SK-N-SH treated with all-trans-retinoic acid at 6 μM for 48 hours (cell line): ENCODE measurements at regions not wholly inside any gene's neighbourhood (a gene's known extent, or its start where the extent isn't known, plus 50 kb on each side); places are given as distances from the start of the nearest gene placed in this dataset.

ENCODE experiments used
- ATAC-seq: fragments of 200-7000 bp; cut with Tn5 transposase; 3 replicates; pipeline ENCODE4 v1.9.1; 2020; ENCODE audit warnings: mild to moderate bottlenecking, moderate library complexity
- ARNTL ChIP-seq: fragments of 450-650 bp; formaldehyde crosslinking; IDR thresholded peaks from 2 replicates; pipeline ENCODE4 v1.5.0; 2020; ENCODE audit warnings: low read depth, mild to moderate bottlenecking, moderate library complexity, borderline replicate concordance
- BACH2 ChIP-seq: fragments of 250-450 bp; sonication (Bioruptor Pico); IDR thresholded peaks from 2 replicates; pipeline ENCODE4 v1.9.0; 2021; ENCODE audit warnings: mild to moderate bottlenecking, borderline replicate concordance
- CSDC2 ChIP-seq: fragments of 250-450 bp; sonication (Bioruptor Pico); IDR thresholded peaks from 2 replicates; pipeline ENCODE4 v1.5.0; 2020; ENCODE audit warnings: mild to moderate bottlenecking, moderate library complexity
- ESRRG ChIP-seq: fragments of 250-450 bp; sonication (Bioruptor Pico); IDR thresholded peaks from 2 replicates; pipeline ENCODE4 v1.6.1; 2021; ENCODE audit warnings: mild to moderate bottlenecking
- GLIS3 ChIP-seq: fragments of 250-450 bp; sonication (Bioruptor Pico); IDR thresholded peaks from 2 replicates; pipeline ENCODE4 v1.5.0; 2020; ENCODE audit warnings: mild to moderate bottlenecking, moderate library complexity
- ISL1 ChIP-seq: fragments of 250-450 bp; sonication (Bioruptor Pico); IDR thresholded peaks from 2 replicates; pipeline ENCODE4 v2.1.2; 2022; ENCODE audit warnings: mild to moderate bottlenecking, moderate library complexity
- OSR1 ChIP-seq: fragments of 250-450 bp; sonication (Bioruptor Pico); IDR thresholded peaks from 2 replicates; pipeline ENCODE4 v1.8.0; 2022; ENCODE audit warnings: moderate library complexity, mild to moderate bottlenecking, inconsistent platforms
- PPARA ChIP-seq: fragments of 250-450 bp; sonication (Bioruptor Pico); IDR thresholded peaks from 2 replicates; pipeline ENCODE4 v1.5.0; 2020; ENCODE audit warnings: mild to moderate bottlenecking, borderline replicate concordance
- RARB ChIP-seq: fragments of 250-450 bp; sonication (Bioruptor Pico); IDR thresholded peaks from 2 replicates; pipeline ENCODE4 v1.8.0; 2021; ENCODE audit warnings: mild to moderate bottlenecking, moderate library complexity
- SNAI2 ChIP-seq: fragments of 250-450 bp; sonication (Bioruptor Pico); IDR thresholded peaks from 2 replicates; pipeline ENCODE4 v1.5.0; 2020; ENCODE audit warnings: mild to moderate bottlenecking, moderate library complexity
- TCF4 ChIP-seq: fragments of 250-450 bp; sonication (Bioruptor Pico); IDR thresholded peaks from 2 replicates; pipeline ENCODE4 v1.8.0; 2021; ENCODE audit warnings: mild to moderate bottlenecking, moderate library complexity, borderline replicate concordance
- TOX ChIP-seq: fragments of 250-450 bp; sonication (Bioruptor Pico); IDR thresholded peaks from 2 replicates; pipeline ENCODE4 v1.8.0; 2021; ENCODE audit warnings: mild to moderate bottlenecking, moderate library complexity, borderline replicate concordance
- ZC3H10 ChIP-seq: fragments of 250-450 bp; sonication (Bioruptor Pico); IDR thresholded peaks from 2 replicates; pipeline ENCODE4 v1.5.1; 2021; ENCODE audit warnings: mild to moderate bottlenecking, moderate library complexity
- ZFP3 ChIP-seq: fragments of 250-450 bp; sonication (Bioruptor Pico); IDR thresholded peaks from 2 replicates; pipeline ENCODE4 v1.5.0; 2020; ENCODE audit warnings: mild to moderate bottlenecking, moderate library complexity
- ZNF565 ChIP-seq: fragments of 450-650 bp; formaldehyde crosslinking; conservative IDR thresholded peaks from 2 replicates; pipeline ENCODE4 v1.5.0; 2020; ENCODE audit warnings: low read depth, mild to moderate bottlenecking, moderate library complexity
- ZNF70 ChIP-seq: fragments of 450-650 bp; formaldehyde crosslinking; IDR thresholded peaks from 2 replicates; pipeline ENCODE4 v1.5.0; 2020; ENCODE audit warnings: mild to moderate bottlenecking, moderate library complexity
- ZNF8 ChIP-seq: fragments of 450-650 bp; formaldehyde crosslinking; IDR thresholded peaks from 2 replicates; pipeline ENCODE4 v1.5.0; 2020; ENCODE audit warnings: mild to moderate bottlenecking, moderate library complexity
- TF ChIP-seq, protein P1 (sequence below): fragments of 250-450 bp; sonication (Bioruptor Pico); IDR thresholded peaks from 2 replicates; pipeline ENCODE4 v1.8.0; 2021; ENCODE audit warnings: low read depth, mild to moderate bottlenecking, moderate library complexity, borderline replicate concordance
- TF ChIP-seq, protein P2 (sequence below): fragments of 250-450 bp; sonication (Bioruptor Pico); IDR thresholded peaks from 2 replicates; pipeline ENCODE4 v1.5.1; 2020; ENCODE audit warnings: low read depth, mild to moderate bottlenecking, moderate library complexity
- TF ChIP-seq, protein P3 (sequence below): fragments of 250-450 bp; sonication (Bioruptor Pico); IDR thresholded peaks from 2 replicates; pipeline ENCODE4 v1.8.0; 2020; ENCODE audit warnings: mild to moderate bottlenecking, moderate library complexity, borderline replicate concordance
- TF ChIP-seq, protein P4 (sequence below): fragments of 250-450 bp; sonication (Bioruptor Pico); IDR thresholded peaks from 2 replicates; pipeline ENCODE4 v1.5.1; 2021; ENCODE audit warnings: mild to moderate bottlenecking, moderate library complexity

DNA sequence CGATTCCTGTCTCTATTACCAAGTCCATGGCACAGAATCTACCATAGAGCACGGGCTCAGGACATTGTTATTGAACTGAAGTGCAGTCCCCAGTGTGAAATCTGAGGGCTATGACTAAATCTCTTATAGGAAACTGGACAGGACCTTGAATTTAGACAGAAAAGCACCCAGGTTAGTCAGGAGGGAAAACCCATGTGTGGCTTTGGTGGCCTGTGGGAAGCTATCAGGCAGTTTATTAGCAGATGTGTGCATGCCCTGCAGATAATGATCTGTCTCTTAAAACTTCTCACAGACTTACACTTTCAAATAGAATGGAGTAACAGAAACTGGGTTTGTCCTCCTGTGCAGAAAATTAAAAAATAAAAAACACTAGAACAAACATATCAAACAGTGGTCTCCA, 610.0 kb upstream of the RAB6C start:
- TF ChIP-seq, protein P1, sequence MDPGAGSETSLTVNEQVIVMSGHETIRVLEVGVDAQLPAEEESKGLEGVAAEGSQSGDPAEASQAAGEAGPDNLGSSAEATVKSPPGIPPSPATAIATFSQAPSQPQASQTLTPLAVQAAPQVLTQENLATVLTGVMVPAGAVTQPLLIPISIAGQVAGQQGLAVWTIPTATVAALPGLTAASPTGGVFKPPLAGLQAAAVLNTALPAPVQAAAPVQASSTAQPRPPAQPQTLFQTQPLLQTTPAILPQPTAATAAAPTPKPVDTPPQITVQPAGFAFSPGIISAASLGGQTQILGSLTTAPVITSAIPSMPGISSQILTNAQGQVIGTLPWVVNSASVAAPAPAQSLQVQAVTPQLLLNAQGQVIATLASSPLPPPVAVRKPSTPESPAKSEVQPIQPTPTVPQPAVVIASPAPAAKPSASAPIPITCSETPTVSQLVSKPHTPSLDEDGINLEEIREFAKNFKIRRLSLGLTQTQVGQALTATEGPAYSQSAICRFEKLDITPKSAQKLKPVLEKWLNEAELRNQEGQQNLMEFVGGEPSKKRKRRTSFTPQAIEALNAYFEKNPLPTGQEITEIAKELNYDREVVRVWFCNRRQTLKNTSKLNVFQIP (CRISPR knock-in tag): no peak
- TF ChIP-seq ZFP3 (CRISPR knock-in tag): no peak
- no peak for TF ChIP-seq TCF4 (CRISPR knock-in tag)
- no peak for TF ChIP-seq BACH2 (CRISPR knock-in tag)
- no peak for TF ChIP-seq ZNF70 (CRISPR knock-in tag)
- TF ChIP-seq ZNF8 (CRISPR knock-in tag): no peak
- TF ChIP-seq PPARA (CRISPR knock-in tag): no peak
- TF ChIP-seq GLIS3 (CRISPR knock-in tag): no peak
- no peak for TF ChIP-seq SNAI2 (CRISPR knock-in tag)
- TF ChIP-seq ARNTL: no peak
- TF ChIP-seq, protein P2, sequence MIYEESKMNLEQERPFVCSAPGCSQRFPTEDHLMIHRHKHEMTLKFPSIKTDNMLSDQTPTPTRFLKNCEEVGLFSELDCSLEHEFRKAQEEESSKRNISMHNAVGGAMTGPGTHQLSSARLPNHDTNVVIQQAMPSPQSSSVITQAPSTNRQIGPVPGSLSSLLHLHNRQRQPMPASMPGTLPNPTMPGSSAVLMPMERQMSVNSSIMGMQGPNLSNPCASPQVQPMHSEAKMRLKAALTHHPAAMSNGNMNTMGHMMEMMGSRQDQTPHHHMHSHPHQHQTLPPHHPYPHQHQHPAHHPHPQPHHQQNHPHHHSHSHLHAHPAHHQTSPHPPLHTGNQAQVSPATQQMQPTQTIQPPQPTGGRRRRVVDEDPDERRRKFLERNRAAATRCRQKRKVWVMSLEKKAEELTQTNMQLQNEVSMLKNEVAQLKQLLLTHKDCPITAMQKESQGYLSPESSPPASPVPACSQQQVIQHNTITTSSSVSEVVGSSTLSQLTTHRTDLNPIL: no peak
- TF ChIP-seq RARB (CRISPR knock-in tag): no peak
- no peak for TF ChIP-seq OSR1
- no peak for TF ChIP-seq ESRRG (CRISPR knock-in tag)
- TF ChIP-seq, protein P3, sequence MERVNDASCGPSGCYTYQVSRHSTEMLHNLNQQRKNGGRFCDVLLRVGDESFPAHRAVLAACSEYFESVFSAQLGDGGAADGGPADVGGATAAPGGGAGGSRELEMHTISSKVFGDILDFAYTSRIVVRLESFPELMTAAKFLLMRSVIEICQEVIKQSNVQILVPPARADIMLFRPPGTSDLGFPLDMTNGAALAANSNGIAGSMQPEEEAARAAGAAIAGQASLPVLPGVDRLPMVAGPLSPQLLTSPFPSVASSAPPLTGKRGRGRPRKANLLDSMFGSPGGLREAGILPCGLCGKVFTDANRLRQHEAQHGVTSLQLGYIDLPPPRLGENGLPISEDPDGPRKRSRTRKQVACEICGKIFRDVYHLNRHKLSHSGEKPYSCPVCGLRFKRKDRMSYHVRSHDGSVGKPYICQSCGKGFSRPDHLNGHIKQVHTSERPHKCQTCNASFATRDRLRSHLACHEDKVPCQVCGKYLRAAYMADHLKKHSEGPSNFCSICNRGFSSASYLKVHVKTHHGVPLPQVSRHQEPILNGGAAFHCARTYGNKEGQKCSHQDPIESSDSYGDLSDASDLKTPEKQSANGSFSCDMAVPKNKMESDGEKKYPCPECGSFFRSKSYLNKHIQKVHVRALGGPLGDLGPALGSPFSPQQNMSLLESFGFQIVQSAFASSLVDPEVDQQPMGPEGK (CRISPR knock-in tag): no peak
- no peak for TF ChIP-seq ISL1
- TF ChIP-seq ZC3H10 (CRISPR knock-in tag): no peak
- no peak for TF ChIP-seq ZNF565
- ATAC-seq: no peak

DNA sequence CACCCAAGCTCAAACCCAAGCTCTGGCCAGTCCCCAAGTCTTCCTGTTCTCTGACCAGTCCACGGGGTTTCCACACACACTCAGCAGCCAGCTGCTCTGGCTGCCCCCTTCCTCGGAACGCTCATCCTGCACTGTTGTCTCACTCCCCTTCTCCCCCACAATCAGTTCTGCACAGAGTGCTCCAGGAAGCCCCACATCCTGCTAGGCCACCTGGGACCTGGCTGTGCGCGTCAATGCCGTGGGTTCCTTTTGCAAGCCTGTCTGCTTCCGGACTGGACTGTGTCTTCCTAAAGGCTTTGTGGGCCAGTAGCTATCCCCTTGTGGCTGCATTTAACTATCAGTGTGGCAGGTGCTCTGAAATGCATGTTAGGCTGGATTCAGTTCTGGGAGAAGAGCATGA, 605.0 kb upstream of the RAB6C start:
- no peak for ATAC-seq
- TF ChIP-seq ZNF70 (CRISPR knock-in tag) (no peak), ISL1 (no peak), ARNTL (no peak), SNAI2 (CRISPR knock-in tag) (no peak), TOX (CRISPR knock-in tag) (no peak), CSDC2 (no peak), TCF4 (CRISPR knock-in tag) (no peak), BACH2 (CRISPR knock-in tag) (no peak), RARB (CRISPR knock-in tag) (no peak), ZC3H10 (CRISPR knock-in tag) (no peak), GLIS3 (CRISPR knock-in tag) (no peak), ZFP3 (CRISPR knock-in tag) (no peak), ESRRG (CRISPR knock-in tag) (no peak)
- TF ChIP-seq, protein P3 (CRISPR knock-in tag): no peak
- TF ChIP-seq, protein P4, sequence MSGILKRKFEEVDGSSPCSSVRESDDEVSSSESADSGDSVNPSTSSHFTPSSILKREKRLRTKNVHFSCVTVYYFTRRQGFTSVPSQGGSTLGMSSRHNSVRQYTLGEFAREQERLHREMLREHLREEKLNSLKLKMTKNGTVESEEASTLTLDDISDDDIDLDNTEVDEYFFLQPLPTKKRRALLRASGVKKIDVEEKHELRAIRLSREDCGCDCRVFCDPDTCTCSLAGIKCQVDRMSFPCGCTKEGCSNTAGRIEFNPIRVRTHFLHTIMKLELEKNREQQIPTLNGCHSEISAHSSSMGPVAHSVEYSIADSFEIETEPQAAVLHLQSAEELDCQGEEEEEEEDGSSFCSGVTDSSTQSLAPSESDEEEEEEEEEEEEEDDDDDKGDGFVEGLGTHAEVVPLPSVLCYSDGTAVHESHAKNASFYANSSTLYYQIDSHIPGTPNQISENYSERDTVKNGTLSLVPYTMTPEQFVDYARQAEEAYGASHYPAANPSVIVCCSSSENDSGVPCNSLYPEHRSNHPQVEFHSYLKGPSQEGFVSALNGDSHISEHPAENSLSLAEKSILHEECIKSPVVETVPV (CRISPR knock-in tag): no peak
- TF ChIP-seq, protein P1 (CRISPR knock-in tag): no peak
